ENCODE measurements at regions not wholly inside any gene's neighbourhood (a gene's known extent, or its start where the extent isn't known, plus 50 kb on each side); places are given as distances from the start of the nearest gene placed in this dataset.

DNA sequence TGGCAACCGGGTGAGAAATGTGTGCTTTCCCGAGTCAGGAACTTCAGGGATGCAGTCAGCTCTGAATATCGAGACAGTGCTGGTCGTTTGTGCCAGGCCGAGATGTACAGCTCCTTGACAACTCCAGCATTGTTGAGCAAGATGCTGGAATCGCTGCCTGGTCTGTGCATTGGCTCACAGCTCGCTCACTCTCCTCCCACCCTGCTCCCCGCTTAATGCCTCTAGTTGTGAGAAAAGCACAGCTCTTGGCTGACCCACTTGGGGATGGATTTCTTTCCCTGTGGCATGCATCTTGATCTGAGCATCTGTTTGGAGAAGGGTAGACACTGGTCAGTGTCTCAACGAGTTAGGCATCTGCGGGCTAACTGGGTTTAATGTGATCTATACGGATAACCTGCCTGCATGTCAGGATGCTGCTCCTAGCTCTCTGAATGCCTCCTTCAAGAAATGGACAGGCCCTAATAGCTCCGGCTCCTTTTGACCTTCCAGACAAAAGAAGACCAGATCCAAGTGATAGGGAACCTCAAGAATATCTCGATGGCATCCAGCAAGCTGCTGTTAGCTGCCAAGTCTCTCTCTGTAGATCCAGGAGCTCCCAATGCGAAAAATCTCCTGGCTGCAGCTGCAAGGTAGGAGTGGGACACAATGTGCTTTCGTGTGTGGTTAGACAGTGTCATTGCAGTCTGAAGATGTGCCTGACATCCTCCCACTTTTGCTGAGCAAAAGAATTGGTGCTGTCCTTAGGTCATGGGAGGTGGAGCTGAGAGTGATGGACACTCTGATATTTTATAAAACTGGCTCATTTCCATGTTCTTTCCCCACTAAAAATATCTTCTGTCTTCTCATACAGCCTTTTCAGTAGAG lies 302.2 kb upstream of the TPM1 start:
- intact Hi-C loops (cut with DNase I), result loop anchor here in 1 of 4 donors (10.0 kb wide), 1 partner anchor 346 kb away; the partner anchor contains the start of gene TLN2
- Histone ChIP-seq H3K4me3 (ENCODE audit: low read length) (no peak overlapping the region), H3K4me1 (ENCODE audit: control insufficient read depth, insufficient read depth, low read length) (peaks cover 12% of the 10 kb centered on the region), H3K27ac (ENCODE audit: low read length) (no peak overlapping the region), H3K9me3 (ENCODE audit: control insufficient read depth, low read length) (no peaks in the 10 kb centered on the region), H3K27me3 (ENCODE audit: control insufficient read depth, insufficient read depth) (no peaks in the 10 kb centered on the region)
- ATAC-seq (no peak), DNase-seq (no peak)
- WGBS, result 70% methylated on average over 15 of the region's 15 CpGs

DNA sequence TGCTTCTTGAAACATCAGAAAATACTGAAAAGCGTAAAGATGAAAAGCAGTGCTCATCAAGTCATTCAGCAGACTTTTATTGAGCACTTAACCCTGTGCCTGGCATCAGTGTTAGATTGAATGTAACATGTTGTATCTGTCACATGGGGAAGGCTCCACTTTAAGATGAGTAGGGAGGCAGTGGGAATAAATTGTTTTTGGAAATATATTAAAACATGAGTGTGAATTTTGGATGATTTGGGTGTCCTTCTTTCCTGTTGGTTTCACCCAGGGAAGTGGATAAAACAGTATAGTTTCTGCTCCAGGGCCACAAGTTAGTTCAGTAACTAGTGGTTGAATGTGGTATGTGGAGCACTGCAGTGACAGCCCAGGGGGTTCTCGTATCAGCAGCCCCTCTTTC lies 301.4 kb upstream of the TPM1 start:
- DNase-seq, result no peak
- ATAC-seq, result no peak
- H3K4me3 ChIP-seq (ENCODE audit: low read length), result no peak overlapping the region
- no peak overlapping the region for H3K27ac ChIP-seq (ENCODE audit: low read length)
- intact Hi-C loops (cut with DNase I), result loop anchor here in 1 of 4 donors (10.0 kb wide), 1 partner anchor 346 kb away; the partner anchor contains the start of gene TLN2
- 92% methylated on average over 2 of the region's 2 CpGs for WGBS
- H3K4me1 ChIP-seq (ENCODE audit: control insufficient read depth, insufficient read depth, low read length), result peaks cover 12% of the 10 kb centered on the region
- no peaks in the 10 kb centered on the region for H3K9me3 ChIP-seq (ENCODE audit: control insufficient read depth, low read length)
- no peaks in the 10 kb centered on the region for H3K27me3 ChIP-seq (ENCODE audit: control insufficient read depth, insufficient read depth)

DNA sequence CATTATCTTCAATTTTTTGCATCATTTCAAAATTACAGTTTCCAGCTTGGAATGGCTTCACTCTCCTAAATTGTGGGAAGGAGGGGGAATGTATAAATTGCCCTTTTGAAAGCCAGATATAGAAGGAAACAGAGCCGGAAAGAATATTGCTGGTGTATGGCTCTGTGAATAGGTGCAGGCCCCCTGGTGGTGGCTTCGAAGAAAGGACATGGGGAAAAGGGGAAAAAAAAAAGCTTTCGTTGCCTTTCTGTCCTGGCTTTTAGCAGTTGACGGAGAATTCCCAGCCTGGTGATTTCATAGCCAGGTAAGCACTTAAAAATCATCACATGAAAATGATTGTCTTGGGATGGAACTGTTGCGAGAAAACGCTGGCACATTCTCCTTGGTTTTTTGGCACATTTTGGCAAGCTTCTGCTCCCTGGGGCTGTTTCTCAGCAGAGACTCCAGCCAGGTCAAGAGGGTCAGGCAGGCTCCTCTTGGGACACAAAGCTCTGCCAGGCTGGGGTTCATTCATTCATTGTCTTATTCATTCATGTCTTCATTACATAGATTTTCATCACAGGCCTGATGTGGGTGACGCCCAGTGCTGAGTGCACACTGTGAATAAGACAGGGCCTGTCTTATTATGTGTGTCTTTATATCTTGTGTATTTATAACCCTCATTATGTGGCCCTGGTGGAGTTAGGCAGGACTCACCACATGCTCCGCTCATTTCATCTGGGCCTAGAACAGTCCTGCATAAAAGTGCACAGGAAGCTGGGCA lies 300.0 kb upstream of the TPM1 start:
- DNase-seq (peak; percentile 81 to 85 (median 85)), ATAC-seq (peak; percentile 79 to 85)
- intact Hi-C loops (cut with DNase I), result loop anchor here in 1 of 4 donors (10.0 kb wide), 1 partner anchor 348 kb away; the partner anchor contains the start of gene TLN2
- no peaks in the 10 kb centered on the region for H3K9me3 ChIP-seq (ENCODE audit: control insufficient read depth, low read length)
- no peaks in the 10 kb centered on the region for H3K27me3 ChIP-seq (ENCODE audit: control insufficient read depth, insufficient read depth)
- 26% methylated on average over 8 of the region's 8 CpGs for WGBS
- H3K4me3 ChIP-seq (ENCODE audit: low read length), result no peak overlapping the region
- H3K4me1 ChIP-seq (ENCODE audit: control insufficient read depth, insufficient read depth, low read length), result peaks cover 12% of the 10 kb centered on the region
- H3K27ac ChIP-seq (ENCODE audit: low read length), result peak overlapping the region; percentile 46

GRCh38 chr15:62745621-62746225 lies 296.8 kb upstream of the TPM1 start:
- H3K9me3 ChIP-seq (ENCODE audit: control insufficient read depth, low read length), result no peaks in the 10 kb centered on the region
- intact Hi-C loops (cut with DNase I), result loop anchor here in 1 of 4 donors (10.0 kb wide), 1 partner anchor 351 kb away; the partner anchor contains the start of gene TLN2
- no peaks in the 10 kb centered on the region for H3K27me3 ChIP-seq (ENCODE audit: control insufficient read depth, insufficient read depth)
- H3K4me1 ChIP-seq (ENCODE audit: control insufficient read depth, insufficient read depth, low read length), result peaks cover 8% of the 10 kb centered on the region
- no peak for DNase-seq
- no peak overlapping the region for H3K4me3 ChIP-seq (ENCODE audit: low read length)
- WGBS, result 85% methylated on average over 8 of the region's 8 CpGs
- ATAC-seq, result no peak
- H3K27ac ChIP-seq (ENCODE audit: low read length), result no peak overlapping the region

DNA sequence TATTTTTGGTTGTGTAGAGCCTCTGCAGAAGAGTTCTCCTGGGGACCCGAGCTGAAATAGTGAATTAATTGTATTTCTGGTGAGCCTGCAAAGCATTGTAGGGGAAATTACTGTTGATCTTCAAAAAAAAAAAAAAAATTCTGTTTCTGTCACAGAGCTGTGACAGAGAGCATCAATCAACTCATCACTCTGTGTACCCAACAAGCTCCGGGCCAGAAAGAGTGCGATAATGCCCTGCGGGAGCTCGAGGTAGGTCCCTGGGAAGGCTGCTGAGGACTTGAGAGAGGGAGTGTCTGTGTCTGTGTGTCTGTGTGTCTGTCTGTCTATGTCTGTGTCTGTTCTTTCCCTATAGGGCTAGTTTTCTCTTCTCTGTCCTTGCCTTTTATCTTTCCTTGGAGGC lies 294.4 kb upstream of the TPM1 start:
- DNase-seq (no peak), ATAC-seq (no peak)
- Histone ChIP-seq H3K27me3 (ENCODE audit: control insufficient read depth, insufficient read depth) (no peaks in the 10 kb centered on the region), H3K27ac (ENCODE audit: low read length) (no peak overlapping the region), H3K9me3 (ENCODE audit: control insufficient read depth, low read length) (no peaks in the 10 kb centered on the region), H3K4me3 (ENCODE audit: low read length) (no peak overlapping the region), H3K4me1 (ENCODE audit: control insufficient read depth, insufficient read depth, low read length) (no peaks in the 10 kb centered on the region)
- WGBS, result 80% methylated on average over 5 of the region's 5 CpGs
- intact Hi-C loops (cut with DNase I), result loop anchor here in 1 of 4 donors (10.0 kb wide), 1 partner anchor 353 kb away; the partner anchor contains the start of gene TLN2

GRCh38 chr15:62749036-62749815 lies 293.3 kb upstream of the TPM1 start:
- no peaks in the 10 kb centered on the region for H3K27me3 ChIP-seq (ENCODE audit: control insufficient read depth, insufficient read depth)
- H3K9me3 ChIP-seq (ENCODE audit: control insufficient read depth, low read length), result no peaks in the 10 kb centered on the region
- no peak overlapping the region for H3K27ac ChIP-seq (ENCODE audit: low read length)
- DNase-seq (no peak), ATAC-seq (no peak)
- 85% methylated on average over 5 of the region's 5 CpGs for WGBS
- H3K4me3 ChIP-seq (ENCODE audit: low read length), result no peak overlapping the region
- no peaks in the 10 kb centered on the region for H3K4me1 ChIP-seq (ENCODE audit: control insufficient read depth, insufficient read depth, low read length)
- intact Hi-C loops (cut with DNase I), result loop anchor here in 1 of 4 donors (10.0 kb wide), 1 partner anchor 354 kb away; the partner anchor contains the start of gene TLN2

DNA sequence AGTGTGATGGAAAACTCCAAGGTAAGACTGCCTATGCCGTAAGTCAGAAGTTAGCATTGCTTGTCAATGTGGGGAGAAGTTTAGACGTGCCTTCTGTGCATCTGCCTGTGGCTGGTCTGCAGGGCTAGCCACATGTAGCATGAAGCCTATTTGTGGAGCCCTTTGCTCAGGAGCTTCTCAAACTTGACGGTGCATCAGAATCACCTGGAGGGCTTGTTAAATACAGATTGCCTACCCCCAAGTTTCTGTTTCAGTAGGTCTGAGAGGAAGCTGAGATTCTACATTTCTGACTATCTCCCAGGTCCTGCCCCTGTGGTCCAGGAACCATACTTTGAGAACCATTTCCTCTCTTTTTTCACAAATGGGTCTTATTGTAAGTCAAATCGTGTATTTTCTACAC lies 292.1 kb upstream of the TPM1 start:
- intact Hi-C loops (cut with DNase I), result no loop called here
- ATAC-seq, result no peak
- no peaks in the 10 kb centered on the region for H3K27me3 ChIP-seq (ENCODE audit: control insufficient read depth, insufficient read depth)
- no peaks in the 10 kb centered on the region for H3K4me1 ChIP-seq (ENCODE audit: control insufficient read depth, insufficient read depth, low read length)
- WGBS, result 95% methylated on average over 4 of the region's 4 CpGs
- H3K4me3 ChIP-seq (ENCODE audit: low read length), result no peak overlapping the region
- no peaks in the 10 kb centered on the region for H3K9me3 ChIP-seq (ENCODE audit: control insufficient read depth, low read length)
- DNase-seq, result no peak
- H3K27ac ChIP-seq (ENCODE audit: low read length), result no peak overlapping the region

GRCh38 chr15:62752657-62753517 lies 289.7 kb upstream of the TPM1 start:
- ATAC-seq, result peak in 1 of 2 donors; percentile 33
- Histone ChIP-seq H3K4me3 (ENCODE audit: low read length) (no peak overlapping the region), H3K9me3 (ENCODE audit: control insufficient read depth, low read length) (no peaks in the 10 kb centered on the region), H3K4me1 (ENCODE audit: control insufficient read depth, insufficient read depth, low read length) (no peaks in the 10 kb centered on the region), H3K27me3 (ENCODE audit: control insufficient read depth, insufficient read depth) (no peaks in the 10 kb centered on the region), H3K27ac (ENCODE audit: low read length) (no peak overlapping the region)
- DNase-seq, result no peak
- 94% methylated on average over 6 of the region's 6 CpGs for WGBS
- intact Hi-C loops (cut with DNase I), result no loop called here

- DNase-seq, result no peak
- intact Hi-C loops (cut with DNase I), result no loop called here
- ATAC-seq, result no peak
- Histone ChIP-seq H3K27me3 (ENCODE audit: control insufficient read depth, insufficient read depth) (no peaks in the 10 kb centered on the region), H3K9me3 (ENCODE audit: control insufficient read depth, low read length) (no peaks in the 10 kb centered on the region), H3K4me1 (ENCODE audit: control insufficient read depth, insufficient read depth, low read length) (peaks cover 3% of the 10 kb centered on the region), H3K4me3 (ENCODE audit: low read length) (no peak overlapping the region), H3K27ac (ENCODE audit: low read length) (no peak overlapping the region)
- WGBS, result 97% methylated on average over 4 of the region's 4 CpGs
Measured at GRCh38 chr15:62753518-62754221, 288.9 kb upstream of the TPM1 start.
